GM19328 (cell line): ENCODE measurements at regions not wholly inside any gene's neighbourhood (a gene's known extent, or its start where the extent isn't known, plus 50 kb on each side); places are given as distances from the start of the nearest gene placed in this dataset.
"Not testable (repeated sequence)": the region's sequence is repeated elsewhere in the genome, so short reads cannot be mapped to it uniquely, and the experiment has no call there.

Experiments used
- ATAC-seq: cut with Tn5 transposase; IDR thresholded peaks from one replicate; pipeline ENCODE4 v1.9.1; 2021; ENCODE audit warnings: mild to moderate bottlenecking, moderate library complexity; ENCODE audit not compliant: unreplicated experiment

GRCh38 chr12:124675881-124676713 is 108.7 kb upstream of the NCOR2 start:
- no peak for ATAC-seq

DNA sequence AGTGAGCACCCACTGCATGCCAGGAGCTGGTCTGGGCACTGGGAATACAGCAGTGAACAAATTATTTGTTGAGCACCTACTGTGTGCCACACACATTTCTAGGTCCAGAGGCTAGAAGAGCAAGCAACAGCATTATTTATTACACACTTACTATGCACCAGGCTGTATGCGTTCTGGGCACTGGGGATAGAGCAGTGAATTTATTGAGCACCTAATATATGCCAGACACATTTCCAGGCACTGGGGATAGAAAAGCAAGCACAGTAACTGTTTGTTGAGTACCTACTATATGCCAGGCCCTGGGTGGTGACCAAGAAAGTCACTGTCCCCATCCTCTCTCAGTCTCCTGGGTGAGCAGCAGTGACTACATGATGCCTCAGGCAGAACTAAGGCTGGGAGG is 107.5 kb upstream of the NCOR2 start:
- ATAC-seq = no peak

- ATAC-seq = no peak
Observed at GRCh38 chr12:124673801-124674617, 106.6 kb upstream of the NCOR2 start.

- not testable (repeated sequence) for ATAC-seq
Observed at GRCh38 chr12:124669271-124669721, 101.9 kb upstream of the NCOR2 start.

DNA sequence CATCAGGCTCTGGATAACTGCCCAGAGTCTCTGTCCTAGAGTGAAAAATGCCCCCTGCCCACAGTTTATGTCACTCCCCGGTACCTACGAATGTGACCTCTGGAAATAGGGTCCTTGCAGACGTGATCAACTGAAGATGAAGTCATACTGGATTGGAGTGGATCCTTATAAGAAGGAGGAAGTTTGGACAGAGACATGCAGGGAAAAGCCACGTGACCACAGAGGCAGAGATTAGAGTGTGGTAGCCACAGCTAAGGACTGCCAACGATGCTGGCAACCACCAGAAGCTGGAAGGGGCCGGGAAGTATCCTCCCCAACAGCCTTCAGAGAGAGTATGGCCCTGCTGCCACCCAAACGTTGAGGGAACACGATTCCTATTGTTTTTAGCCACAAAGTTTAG is 101.2 kb upstream of the NCOR2 start:
- ATAC-seq = no peak

GRCh38 chr12:124667506-124668326 is 100.3 kb upstream of the NCOR2 start:
- no peak for ATAC-seq

DNA sequence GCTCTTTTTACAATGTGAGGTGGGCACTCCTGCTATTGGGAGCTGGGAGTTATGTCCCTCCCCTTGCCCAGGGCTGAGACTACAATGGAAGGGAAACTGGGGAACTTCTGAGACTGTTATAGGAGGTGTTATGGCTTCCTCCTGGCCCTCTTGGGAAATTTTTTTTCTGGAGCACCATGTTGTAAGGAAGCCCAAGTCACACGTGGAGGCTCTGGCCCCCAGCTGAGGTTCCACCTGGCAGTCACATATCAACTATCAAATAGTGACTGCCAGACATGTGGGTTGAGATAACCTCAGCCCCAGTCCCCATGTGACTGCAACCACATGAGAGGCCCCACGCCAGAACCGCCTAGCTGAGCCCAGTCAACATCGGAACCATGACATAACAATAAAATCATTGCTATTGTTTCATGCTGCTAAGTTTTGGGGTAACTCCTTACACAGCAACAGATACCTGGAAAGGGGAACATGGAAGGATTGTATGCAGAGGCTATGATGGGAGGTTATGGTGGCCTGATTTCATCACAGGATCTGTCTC is 99.4 kb upstream of the NCOR2 start:
- no peak for ATAC-seq

DNA sequence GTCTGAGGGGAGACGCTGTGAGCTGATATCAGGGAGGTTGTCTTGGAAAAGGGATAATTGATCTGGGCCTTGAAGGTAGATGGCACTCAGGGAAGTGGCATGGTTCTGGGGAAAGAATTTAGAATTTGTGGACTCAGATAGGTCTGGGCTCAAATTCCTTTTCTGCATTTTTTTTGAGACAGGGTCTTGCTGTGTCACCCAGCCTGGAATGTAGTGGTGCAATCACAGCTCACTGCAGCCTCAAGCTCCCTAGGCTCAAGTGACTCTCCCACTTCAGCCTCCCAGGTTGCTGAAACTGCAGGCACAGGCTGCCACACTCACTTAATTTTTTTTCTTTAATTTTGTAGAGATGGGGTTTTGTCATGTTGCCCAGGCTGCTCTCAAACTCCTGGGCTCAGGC is 98.1 kb upstream of the NCOR2 start:
- no peak for ATAC-seq

DNA sequence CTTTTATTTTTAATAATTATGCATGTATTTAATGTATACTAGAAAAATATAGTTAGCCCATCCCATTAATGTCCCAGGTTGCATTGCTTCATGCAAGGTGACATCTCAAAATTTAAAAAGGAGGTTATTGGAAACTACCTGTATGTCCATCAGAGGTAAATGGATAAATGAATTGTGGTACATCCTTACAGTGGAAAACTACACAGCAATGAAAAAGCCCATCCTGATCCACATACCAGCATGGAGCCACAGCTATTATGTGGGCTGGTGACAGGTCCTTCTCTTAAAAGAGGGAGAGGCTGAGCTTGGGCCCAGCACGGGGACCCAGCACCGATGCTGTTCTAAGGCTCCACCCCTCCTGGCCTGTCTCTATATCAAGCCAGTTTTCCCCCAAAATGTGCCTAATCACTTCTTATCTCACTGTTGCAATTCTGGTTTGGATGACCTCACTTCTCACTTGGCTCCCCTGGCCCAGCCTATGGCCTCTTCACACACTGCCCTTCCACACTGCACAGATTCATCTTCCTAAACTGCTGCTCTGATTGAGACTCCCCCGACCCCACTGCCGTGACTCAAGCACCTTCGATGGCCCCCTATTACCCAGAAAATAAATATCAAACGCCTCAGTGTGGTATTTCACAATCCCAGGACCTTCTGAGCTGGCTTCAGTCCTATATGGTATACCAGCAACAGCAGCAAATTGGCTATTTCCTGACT is 97.1 kb upstream of the NCOR2 start:
- ATAC-seq = no peak

DNA sequence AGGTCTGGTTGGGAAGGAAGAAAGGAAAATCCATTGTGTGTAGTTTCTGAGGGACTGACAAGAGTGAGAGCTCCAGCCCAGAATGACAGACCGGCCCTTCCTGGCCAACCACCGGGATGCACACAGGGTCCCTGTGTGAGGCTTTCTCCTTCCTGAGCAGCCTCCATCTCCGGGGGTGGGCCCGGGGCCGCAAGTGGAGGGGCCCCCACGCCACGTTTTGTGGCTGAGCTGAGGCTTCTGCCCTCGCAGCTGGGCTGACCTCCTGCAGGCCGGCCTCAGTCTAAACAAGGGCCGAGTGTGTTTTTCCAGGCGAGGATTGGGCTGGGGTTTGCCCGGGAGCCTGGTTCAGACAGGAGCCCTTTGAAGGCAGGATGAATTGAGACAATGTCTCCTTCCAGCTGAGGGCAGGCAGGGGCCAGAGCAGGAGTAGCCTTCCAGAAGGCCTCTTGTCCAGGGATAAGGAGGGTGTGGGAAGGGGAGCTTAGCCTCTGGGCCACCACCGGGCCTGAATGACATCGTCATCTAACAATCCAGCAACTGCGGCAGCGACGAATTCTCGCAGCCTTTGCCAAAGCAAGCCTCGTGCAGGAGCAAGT is 96.5 kb upstream of the NCOR2 start:
- ATAC-seq = no peak

DNA sequence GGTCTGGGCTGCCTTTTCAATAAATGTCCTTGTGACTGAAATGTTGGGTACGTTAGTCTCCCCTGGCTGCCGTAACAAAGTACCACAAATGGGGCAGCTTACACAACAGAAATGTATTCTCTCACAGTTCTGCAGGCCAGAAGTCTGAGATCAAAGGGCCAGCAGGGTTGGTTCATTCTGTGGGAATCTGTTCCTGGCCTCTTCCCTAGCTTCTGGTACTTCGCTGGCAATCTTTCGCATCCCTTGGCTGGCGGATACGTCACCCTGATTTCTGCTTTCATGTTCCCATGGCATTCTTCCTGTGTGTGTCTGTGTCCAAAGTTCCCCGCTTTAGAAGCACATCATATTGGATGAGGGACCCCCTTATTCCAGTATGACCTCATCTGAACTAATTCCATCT is 95.8 kb upstream of the NCOR2 start:
- no peak for ATAC-seq

GRCh38 chr12:124661341-124661740 is 93.9 kb upstream of the NCOR2 start:
- no peak for ATAC-seq

- ATAC-seq = no peak
Observed at GRCh38 chr12:124660851-124661250, 93.4 kb upstream of the NCOR2 start.

- no peak for ATAC-seq
Observed at GRCh38 chr12:124658806-124659402, 91.5 kb upstream of the NCOR2 start.

DNA sequence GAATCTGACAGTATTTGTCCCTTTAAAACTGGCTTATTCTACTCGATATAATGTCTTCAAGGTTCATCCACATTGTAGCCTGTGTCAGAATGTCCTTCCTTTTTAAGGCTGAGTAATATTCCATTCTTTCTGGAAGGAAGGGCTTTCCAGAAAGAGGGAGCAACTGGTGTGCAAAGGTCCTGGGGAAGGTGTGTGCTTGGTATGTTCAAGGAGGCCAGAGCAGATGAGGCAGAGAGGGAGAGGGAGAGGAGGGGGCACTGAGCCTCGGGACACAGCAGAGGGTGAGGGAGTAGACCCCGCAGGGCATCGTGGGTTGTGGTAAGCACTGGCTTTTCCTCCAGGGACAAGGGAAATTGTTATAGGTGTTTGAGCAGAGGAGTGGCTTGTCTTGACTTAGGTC is 90.9 kb upstream of the NCOR2 start:
- no peak for ATAC-seq

- ATAC-seq = no peak
Observed at GRCh38 chr12:124656947-124657434, 89.6 kb upstream of the NCOR2 start.

DNA sequence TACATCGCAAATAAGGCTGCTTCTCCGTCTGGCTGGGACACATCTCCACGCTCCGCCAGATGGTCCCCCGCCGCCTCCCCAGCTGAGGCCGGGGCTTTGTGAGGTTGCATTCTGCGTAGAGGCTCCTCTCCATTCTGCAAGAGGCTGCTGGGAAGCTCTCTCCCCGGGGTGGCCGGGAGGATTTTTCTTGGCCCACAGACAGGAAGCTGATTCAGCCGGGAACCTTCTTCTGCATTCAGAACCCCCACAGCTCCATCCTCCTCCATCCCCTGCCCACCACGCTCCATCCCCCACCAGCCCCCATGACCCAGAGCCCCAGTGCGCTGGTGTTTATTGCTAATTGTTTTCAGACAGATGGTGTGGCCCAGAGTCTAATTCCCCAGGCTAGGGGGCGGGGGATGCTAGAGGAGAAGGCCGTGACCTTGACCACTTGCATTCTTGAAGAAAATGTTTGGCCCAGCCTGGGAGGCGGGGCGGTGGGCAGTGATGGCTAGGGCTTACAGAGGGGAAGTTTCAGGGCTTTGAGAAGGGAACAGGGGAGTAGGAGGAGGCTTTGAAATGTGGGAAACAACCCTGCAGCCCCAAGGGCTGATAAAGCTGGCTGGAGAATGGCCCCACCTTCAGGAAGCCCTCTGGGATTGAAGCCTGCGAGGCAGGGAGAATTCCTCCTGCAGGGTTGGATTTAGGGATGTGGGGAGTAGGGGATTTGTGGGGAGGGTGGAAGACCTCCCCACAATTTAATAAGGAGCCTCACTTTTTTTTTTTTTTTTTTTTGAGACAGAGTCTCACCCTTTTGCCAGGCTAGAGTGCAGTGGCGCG is 88.5 kb upstream of the NCOR2 start:
- ATAC-seq = no peak

- no peak for ATAC-seq
Observed at GRCh38 chr12:124655048-124655697, 87.8 kb upstream of the NCOR2 start.
